Ishikawa (cell line): ENCODE measurements at regions not wholly inside any gene's neighbourhood (a gene's known extent, or its start where the extent isn't known, plus 50 kb on each side); places are given as distances from the start of the nearest gene placed in this dataset.

Experiments used
- CEBPB ChIP-seq: IDR thresholded peaks from 2 replicates; pipeline ENCODE4 v1.6.1; 2012
- CREB1 ChIP-seq: IDR thresholded peaks from 2 replicates; pipeline ENCODE4 v1.6.1; 2012; ENCODE audit warnings: low read depth
- EGR1 ChIP-seq: IDR thresholded peaks from 2 replicates; pipeline ENCODE4 v1.6.1; 2012
- EP300 ChIP-seq: IDR thresholded peaks from 2 replicates; pipeline ENCODE4 v1.6.1; 2012; ENCODE audit warnings: borderline replicate concordance
- FOXM1 ChIP-seq: IDR thresholded peaks from 2 replicates; pipeline ENCODE4 v1.6.1; 2012; ENCODE audit warnings: low read depth, borderline replicate concordance
- NFIC ChIP-seq: IDR thresholded peaks from 2 replicates; pipeline ENCODE4 v1.6.1; 2012
- RAD21 ChIP-seq: IDR thresholded peaks from 2 replicates; pipeline ENCODE4 v1.6.1; 2012; ENCODE audit warnings: low read depth
- REST ChIP-seq: IDR thresholded peaks from 2 replicates; pipeline ENCODE4 v1.6.1; 2012; ENCODE audit warnings: low read depth, mild to moderate bottlenecking
- TAF1 ChIP-seq: IDR thresholded peaks from 2 replicates; pipeline ENCODE4 v1.6.1; 2012; ENCODE audit warnings: low read depth, mild to moderate bottlenecking
- TCF12 ChIP-seq: IDR thresholded peaks from 2 replicates; pipeline ENCODE4 v1.6.1; 2012; ENCODE audit warnings: low read depth
- TEAD4 ChIP-seq: IDR thresholded peaks from 2 replicates; pipeline ENCODE4 v1.6.1; 2012
- YY1 ChIP-seq: IDR thresholded peaks from 2 replicates; pipeline ENCODE4 v1.6.1; 2012; ENCODE audit warnings: low read depth
- ZBTB7A ChIP-seq: IDR thresholded peaks from 2 replicates; pipeline ENCODE4 v1.6.1; 2012; ENCODE audit warnings: low read depth
- TF ChIP-seq, protein P1 (sequence below): IDR thresholded peaks from 2 replicates; pipeline ENCODE4 v1.6.1; 2012
- TF ChIP-seq, protein P2 (sequence below): IDR thresholded peaks from 2 replicates; pipeline ENCODE4 v1.6.1; 2012

DNA sequence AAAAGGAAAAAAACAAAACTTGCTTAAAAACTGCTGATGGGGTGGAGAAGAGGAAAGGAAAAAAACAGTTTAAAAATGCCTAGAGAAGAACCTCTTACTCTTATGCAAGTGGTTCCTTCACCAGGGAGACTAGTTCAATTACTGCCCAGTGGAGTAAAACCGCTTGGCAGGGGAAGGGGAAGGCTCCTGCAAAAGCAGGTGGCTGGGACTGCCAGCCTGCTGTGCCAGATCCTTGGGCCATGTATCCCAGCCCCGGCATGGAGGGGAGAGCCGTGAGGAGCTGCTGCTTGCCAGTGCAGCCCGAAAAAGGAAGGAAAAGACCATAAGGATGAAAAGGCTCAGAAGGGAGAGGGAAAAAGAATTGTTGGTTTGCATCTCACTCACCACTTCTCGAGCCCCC, 123.0 kb downstream of the FSCB start:
- TF ChIP-seq, protein P1, sequence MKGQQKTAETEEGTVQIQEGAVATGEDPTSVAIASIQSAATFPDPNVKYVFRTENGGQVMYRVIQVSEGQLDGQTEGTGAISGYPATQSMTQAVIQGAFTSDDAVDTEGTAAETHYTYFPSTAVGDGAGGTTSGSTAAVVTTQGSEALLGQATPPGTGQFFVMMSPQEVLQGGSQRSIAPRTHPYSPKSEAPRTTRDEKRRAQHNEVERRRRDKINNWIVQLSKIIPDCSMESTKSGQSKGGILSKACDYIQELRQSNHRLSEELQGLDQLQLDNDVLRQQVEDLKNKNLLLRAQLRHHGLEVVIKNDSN = no peak
- TF ChIP-seq ZBTB7A = no peak
- TF ChIP-seq EGR1 = no peak
- no peak for TF ChIP-seq CEBPB
- no peak for TF ChIP-seq TEAD4
- TF ChIP-seq, protein P2, sequence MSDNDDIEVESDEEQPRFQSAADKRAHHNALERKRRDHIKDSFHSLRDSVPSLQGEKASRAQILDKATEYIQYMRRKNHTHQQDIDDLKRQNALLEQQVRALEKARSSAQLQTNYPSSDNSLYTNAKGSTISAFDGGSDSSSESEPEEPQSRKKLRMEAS = no peak
- no peak for TF ChIP-seq EP300
- no peak for TF ChIP-seq NFIC
- TF ChIP-seq REST = no peak
- no peak for TF ChIP-seq FOXM1
- TF ChIP-seq TCF12 = no peak
- TF ChIP-seq RAD21 = no peak
- TF ChIP-seq YY1 = no peak
- no peak for TF ChIP-seq TAF1
- TF ChIP-seq CREB1 = no peak

DNA sequence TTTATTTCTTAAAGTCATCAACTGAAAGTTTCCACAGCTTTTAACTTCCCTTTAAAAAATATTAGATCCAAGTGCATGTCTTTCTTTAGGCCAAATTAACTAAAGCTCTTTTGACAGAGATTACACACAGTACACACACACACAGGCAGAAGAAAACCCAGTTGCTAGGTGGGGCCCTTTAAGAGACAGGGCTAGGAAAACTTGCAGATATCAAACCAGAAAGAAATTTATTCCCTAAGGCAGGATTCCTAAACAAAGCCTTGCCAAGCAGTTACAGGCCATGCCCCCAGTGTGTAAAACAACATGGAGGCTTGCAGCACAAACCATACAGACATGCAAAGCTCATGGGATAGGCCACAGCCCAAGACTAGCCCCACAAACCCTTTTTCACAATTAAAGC, 123.4 kb downstream of the FSCB start:
- TF ChIP-seq CEBPB (no peak), REST (no peak), CREB1 (no peak), TCF12 (no peak), YY1 (no peak)
- TF ChIP-seq, protein P2 = no peak

GRCh38 chr14:44379292-44379977, 127.6 kb downstream of the FSCB start:
- no peak for TF ChIP-seq RAD21
- TF ChIP-seq ZBTB7A = no peak
- no peak for TF ChIP-seq TCF12
- TF ChIP-seq TEAD4 = no peak
- no peak for TF ChIP-seq EP300
- no peak for TF ChIP-seq CEBPB
- TF ChIP-seq, protein P2 = no peak
- no peak for TF ChIP-seq EGR1
- no peak for TF ChIP-seq YY1
- TF ChIP-seq, protein P1 = no peak

DNA sequence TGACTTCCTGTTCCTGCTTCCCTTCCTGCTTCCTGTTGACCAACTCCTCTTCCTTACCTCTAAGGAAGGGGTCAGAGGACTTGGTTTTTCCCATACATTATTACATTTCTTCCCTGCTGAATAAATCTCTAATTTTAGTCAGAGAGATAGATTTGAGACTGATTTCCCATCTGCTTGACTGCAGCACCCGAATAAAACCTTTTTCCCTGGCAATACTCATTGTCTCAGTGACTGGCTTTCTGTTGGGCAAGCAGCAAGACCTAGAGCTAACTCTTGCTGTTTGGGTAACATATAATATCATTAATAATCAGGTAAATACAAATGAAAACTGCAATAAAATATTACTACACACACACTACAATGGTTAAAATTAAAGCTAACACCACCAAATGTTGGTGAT, 132.2 kb downstream of the FSCB start:
- TF ChIP-seq YY1 (no peak), EP300 (no peak), CEBPB (no peak), FOXM1 (no peak), REST (no peak), TAF1 (no peak), RAD21 (no peak), ZBTB7A (no peak), NFIC (no peak), CREB1 (no peak), EGR1 (no peak), TCF12 (no peak)
- TF ChIP-seq, protein P2 = no peak
